ENCODE measurements at regions not wholly inside any gene's neighbourhood (a gene's known extent, or its start where the extent isn't known, plus 50 kb on each side); places are given as distances from the start of the nearest gene placed in this dataset.

DNA sequence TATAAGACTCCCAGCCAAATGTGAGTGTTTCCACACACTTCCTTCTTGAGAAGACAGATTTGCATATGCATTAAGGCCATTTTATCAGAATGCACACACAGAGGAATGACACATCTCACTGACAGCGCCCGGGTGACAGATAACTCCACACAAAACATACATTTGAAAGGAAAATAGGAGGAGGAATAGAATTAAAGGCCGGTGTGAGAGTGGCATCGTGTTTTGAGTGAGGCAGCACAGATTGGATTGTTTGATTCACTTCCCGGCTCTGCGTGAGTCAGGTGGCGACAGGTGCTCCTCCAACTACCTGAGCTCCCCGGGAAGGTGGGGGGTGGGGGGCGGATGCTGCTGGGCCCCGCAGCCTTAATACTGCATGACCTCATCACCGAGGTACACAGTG, 429.0 kb downstream of the TSHZ3 start:
- TF ChIP-seq CTCF (IDR thresholded peaks at IDR 0.05; ENCODE audit: low read depth, low read length, missing control alignments): no peak
- in situ Hi-C loops (cut with HindIII; ENCODE audit: low sequenced_read_pairs): no loop called here
- no peak overlapping the region for H3K4me3 ChIP-seq (ENCODE audit: low read depth, low read length)
- DNase-seq (ENCODE audit: low read depth): no peak

GRCh38 chr19:30919737-30920136, 429.5 kb downstream of the TSHZ3 start:
- no peak for DNase-seq (ENCODE audit: low read depth)
- no peak overlapping the region for H3K4me3 ChIP-seq (ENCODE audit: low read depth, low read length)
- in situ Hi-C loops (cut with HindIII; ENCODE audit: low sequenced_read_pairs): no loop called here
- no peak for TF ChIP-seq CTCF (IDR thresholded peaks at IDR 0.05; ENCODE audit: low read depth, low read length, missing control alignments)

- H3K4me3 ChIP-seq (ENCODE audit: low read depth, low read length): no peak overlapping the region
- in situ Hi-C loops (cut with HindIII; ENCODE audit: low sequenced_read_pairs): no loop called here
- TF ChIP-seq CTCF (IDR thresholded peaks at IDR 0.05; ENCODE audit: low read depth, low read length, missing control alignments): no peak
- no peak for DNase-seq (ENCODE audit: low read depth)
Measured at GRCh38 chr19:30916238-30916637, 433.0 kb downstream of the TSHZ3 start.

DNA sequence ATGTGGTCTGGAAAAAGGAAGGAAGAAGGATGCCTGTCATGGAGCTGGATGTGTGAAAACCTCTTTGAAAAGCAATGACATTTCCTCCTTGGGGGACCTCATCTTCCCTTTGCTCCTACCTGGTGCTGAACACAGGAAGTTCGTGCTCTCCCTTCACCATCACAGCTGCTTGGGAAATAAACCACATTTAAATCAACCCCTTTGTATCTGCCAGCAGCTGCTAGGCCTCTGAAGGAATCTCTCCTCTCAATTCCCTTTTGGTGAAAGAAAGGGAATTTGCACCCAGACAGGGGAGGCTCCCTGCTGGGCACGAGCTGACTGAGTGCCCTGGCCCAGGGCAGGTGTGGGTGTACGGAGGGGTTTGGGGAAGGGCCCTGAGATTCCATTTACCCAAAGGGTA, 437.7 kb downstream of the TSHZ3 start:
- no peak for TF ChIP-seq CTCF (IDR thresholded peaks at IDR 0.05; ENCODE audit: low read depth, low read length, missing control alignments)
- in situ Hi-C loops (cut with HindIII; ENCODE audit: low sequenced_read_pairs): no loop called here
- no peak for DNase-seq (ENCODE audit: low read depth)
- no peak overlapping the region for H3K4me3 ChIP-seq (ENCODE audit: low read depth, low read length)

- TF ChIP-seq CTCF (IDR thresholded peaks at IDR 0.05; ENCODE audit: low read depth, low read length, missing control alignments): no peak
- no peak overlapping the region for H3K4me3 ChIP-seq (ENCODE audit: low read depth, low read length)
- DNase-seq (ENCODE audit: low read depth): no peak
- in situ Hi-C loops (cut with HindIII; ENCODE audit: low sequenced_read_pairs): no loop called here
Measured at GRCh38 chr19:30910485-30911240, 438.6 kb downstream of the TSHZ3 start.

GRCh38 chr19:30909216-30909615, 440.0 kb downstream of the TSHZ3 start:
- no peak for DNase-seq (ENCODE audit: low read depth)
- in situ Hi-C loops (cut with HindIII; ENCODE audit: low sequenced_read_pairs): no loop called here
- H3K4me3 ChIP-seq (ENCODE audit: low read depth, low read length): no peak overlapping the region
- no peak for TF ChIP-seq CTCF (IDR thresholded peaks at IDR 0.05; ENCODE audit: low read depth, low read length, missing control alignments)

All from astrocyte of the cerebellum (primary cell).